HG03159 (cell line): ENCODE measurements at regions not wholly inside any gene's neighbourhood (a gene's known extent, or its start where the extent isn't known, plus 50 kb on each side); places are given as distances from the start of the nearest gene placed in this dataset.
A peak's percentile ranks its signal among the peaks of the same experiment; 100 is the strongest.

Experiments
- ATAC-seq: cut with Tn5 transposase; IDR thresholded peaks from one replicate; pipeline ENCODE4 v1.9.1; 2021; ENCODE audit warnings: mild to moderate bottlenecking, moderate library complexity; ENCODE audit not compliant: unreplicated experiment

GRCh38 chr1:198929961-198930599 is 291.2 kb downstream of the PTPRC start:
- peak; percentile 61 for ATAC-seq

- no peak for ATAC-seq
Observed at GRCh38 chr1:198932351-198932991, 293.6 kb downstream of the PTPRC start.

GRCh38 chr1:198933515-198934222 is 294.8 kb downstream of the PTPRC start:
- ATAC-seq, result no peak

GRCh38 chr1:198934426-198934825 is 295.6 kb downstream of the PTPRC start:
- ATAC-seq, result no peak

GRCh38 chr1:198934901-198935305 is 296.1 kb downstream of the PTPRC start:
- peak; percentile 26 for ATAC-seq

GRCh38 chr1:198935306-198935921 is 296.6 kb downstream of the PTPRC start:
- peak; percentile 48 for ATAC-seq

GRCh38 chr1:198936371-198937083 is 297.7 kb downstream of the PTPRC start:
- ATAC-seq, result no peak

- peak; percentile 93 for ATAC-seq
Observed at GRCh38 chr1:198937231-198938031, 298.6 kb downstream of the PTPRC start.

GRCh38 chr1:198939286-198939685 is 300.4 kb downstream of the PTPRC start:
- ATAC-seq, result no peak

GRCh38 chr1:198939956-198940355 is 301.1 kb downstream of the PTPRC start:
- no peak for ATAC-seq

GRCh38 chr1:198942466-198942865 is 303.6 kb downstream of the PTPRC start:
- ATAC-seq, result no peak

- no peak for ATAC-seq
Observed at GRCh38 chr1:198943484-198944187, 304.8 kb downstream of the PTPRC start.

GRCh38 chr1:198947456-198947855 is 308.6 kb downstream of the PTPRC start:
- no peak for ATAC-seq

GRCh38 chr1:198948895-198949659 is 310.2 kb downstream of the PTPRC start:
- no peak for ATAC-seq

- ATAC-seq, result no peak
Observed at GRCh38 chr1:198950036-198950435, 311.2 kb downstream of the PTPRC start.

GRCh38 chr1:198955085-198955484 is 316.2 kb downstream of the PTPRC start:
- ATAC-seq, result no peak

- no peak for ATAC-seq
Observed at GRCh38 chr1:198957044-198957443, 318.2 kb downstream of the PTPRC start.

- no peak for ATAC-seq
Observed at GRCh38 chr1:198959032-198959431, 320.2 kb downstream of the PTPRC start.

GRCh38 chr1:198959676-198960075 is 320.8 kb downstream of the PTPRC start:
- ATAC-seq, result no peak
